ENCODE measurements at regions not wholly inside any gene's neighbourhood (a gene's known extent, or its start where the extent isn't known, plus 50 kb on each side); places are given as distances from the start of the nearest gene placed in this dataset.

DNA sequence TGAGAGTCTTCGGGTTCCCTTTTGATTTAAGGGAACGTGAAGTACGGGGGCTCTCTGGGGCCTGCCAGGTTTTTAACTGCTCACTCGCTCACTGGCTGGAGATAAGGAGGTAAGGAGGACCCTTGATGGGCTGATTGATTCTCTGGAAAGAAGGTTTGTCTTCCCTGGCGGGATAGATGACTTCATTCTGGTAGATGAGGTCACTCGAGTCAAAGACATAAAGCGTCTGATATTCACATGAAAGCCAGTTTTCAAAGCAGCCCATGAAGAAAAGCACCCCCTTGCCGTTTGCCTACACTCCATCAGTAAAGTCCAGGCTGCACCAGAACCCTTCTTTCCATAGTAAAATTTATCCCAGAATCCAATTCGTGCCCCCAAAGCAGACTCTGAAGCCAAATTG, 233.7 kb upstream of the IRX5 start:
- DNase-seq (ENCODE audit: low read depth): no peak
- in situ Hi-C loops (cut with HindIII; ENCODE audit: low pct_unique_long_range_greater_than_20kb, low sequenced_read_pairs): no loop called here

DNA sequence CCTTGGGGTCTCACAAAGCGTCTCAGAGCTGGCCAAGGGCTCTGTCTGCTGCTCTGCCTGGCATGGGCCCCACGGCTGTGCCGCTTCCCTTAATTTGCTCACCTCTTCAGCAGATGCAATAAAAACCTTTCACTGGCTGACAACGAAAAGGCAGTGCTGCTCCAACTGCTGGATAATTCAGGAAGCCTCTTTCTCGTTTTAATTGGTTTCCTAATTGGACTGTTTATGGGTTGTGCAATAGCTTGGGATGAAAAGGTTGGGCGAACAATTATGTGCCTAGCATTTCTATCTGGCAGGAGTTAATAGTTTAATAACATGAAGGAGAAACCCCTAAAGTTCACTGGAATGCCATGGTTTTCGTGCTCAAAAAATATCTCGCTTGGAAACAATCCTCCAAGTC, 234.1 kb upstream of the IRX5 start:
- no peak for DNase-seq (ENCODE audit: low read depth)
- in situ Hi-C loops (cut with HindIII; ENCODE audit: low pct_unique_long_range_greater_than_20kb, low sequenced_read_pairs): no loop called here

DNA sequence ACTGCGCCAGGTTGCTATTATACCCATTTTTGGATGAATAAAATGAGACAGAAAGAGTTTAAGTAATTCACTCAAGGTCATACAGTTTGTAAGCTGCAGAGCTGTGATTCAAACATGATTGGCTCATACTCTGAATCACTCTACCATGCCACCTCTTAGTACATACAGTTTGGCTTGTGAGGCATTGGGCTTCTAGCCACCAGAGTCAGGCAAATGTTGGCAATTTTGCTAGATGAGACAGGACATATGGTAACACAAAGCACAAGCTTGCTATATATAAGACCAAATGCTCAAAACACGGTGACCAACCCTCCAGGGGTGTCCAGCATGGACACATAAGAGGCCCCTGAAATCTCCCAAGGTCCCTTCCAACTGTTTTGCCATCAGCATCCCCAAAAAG, 236.0 kb upstream of the IRX5 start:
- in situ Hi-C loops (cut with HindIII; ENCODE audit: low pct_unique_long_range_greater_than_20kb, low sequenced_read_pairs): no loop called here
- DNase-seq (ENCODE audit: low read depth): no peak

DNA sequence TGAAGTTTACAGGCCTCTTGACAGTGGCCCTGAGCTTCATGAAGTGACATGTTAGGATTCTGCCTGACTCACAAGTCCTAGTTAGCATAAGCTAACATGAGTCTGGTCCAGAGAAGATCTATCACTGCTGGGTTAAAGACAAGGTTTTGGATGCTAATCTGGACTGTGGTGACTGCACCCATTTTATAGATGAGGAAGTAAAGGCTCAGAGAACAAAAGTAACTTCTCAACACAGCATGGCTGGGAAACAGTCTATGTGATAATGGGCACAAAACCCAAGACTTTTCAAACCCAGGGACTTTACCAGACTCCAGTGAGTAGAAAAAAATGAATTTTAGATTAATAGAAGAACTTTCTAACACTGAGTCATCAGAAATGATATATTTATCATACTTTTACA, 236.8 kb upstream of the IRX5 start:
- in situ Hi-C loops (cut with HindIII; ENCODE audit: low pct_unique_long_range_greater_than_20kb, low sequenced_read_pairs): no loop called here

DNA sequence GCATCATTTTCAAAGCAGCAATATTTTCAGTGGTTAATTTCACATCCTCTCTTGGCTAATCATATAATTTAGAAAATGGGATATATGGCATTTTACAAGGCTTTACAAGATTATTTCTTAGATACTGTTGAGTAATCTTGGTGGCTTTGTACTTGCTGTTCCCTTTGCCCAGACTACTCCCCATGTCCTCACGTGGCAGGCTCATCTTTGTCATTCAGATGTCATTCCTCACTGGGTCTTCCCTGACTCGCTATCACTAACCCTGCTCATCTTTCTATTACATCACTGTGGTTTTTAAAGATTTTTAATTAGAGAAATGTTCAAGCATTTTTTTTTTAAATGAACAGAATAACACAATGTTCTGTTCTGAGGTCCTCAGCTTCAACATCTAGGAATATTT, 240.0 kb upstream of the IRX5 start:
- no peak for DNase-seq (ENCODE audit: low read depth)
- in situ Hi-C loops (cut with HindIII; ENCODE audit: low pct_unique_long_range_greater_than_20kb, low sequenced_read_pairs): no loop called here

More for the DNA sequence above, 236.8 kb upstream of the IRX5 start:
- DNase-seq (ENCODE audit: low read depth): no peak

DNA sequence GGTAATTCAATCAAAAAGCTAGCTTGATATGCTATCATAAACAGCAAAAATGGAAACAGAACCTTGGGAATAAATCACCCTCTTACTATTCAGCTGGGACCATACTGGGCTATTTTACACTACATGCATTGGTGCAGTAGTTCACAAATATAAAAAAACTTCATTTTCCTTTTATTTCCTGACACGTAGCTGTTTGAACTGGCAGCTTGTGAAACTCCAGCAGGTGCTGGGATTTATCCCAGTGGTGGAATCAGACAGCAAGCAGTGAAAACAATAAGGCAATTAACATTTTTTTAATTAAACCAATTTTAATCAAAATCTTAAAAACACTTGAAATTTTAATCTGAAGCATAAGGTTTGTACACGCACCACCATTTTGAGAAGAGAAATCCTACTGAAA, 240.4 kb upstream of the IRX5 start:
- no peak for DNase-seq (ENCODE audit: low read depth)

DNA sequence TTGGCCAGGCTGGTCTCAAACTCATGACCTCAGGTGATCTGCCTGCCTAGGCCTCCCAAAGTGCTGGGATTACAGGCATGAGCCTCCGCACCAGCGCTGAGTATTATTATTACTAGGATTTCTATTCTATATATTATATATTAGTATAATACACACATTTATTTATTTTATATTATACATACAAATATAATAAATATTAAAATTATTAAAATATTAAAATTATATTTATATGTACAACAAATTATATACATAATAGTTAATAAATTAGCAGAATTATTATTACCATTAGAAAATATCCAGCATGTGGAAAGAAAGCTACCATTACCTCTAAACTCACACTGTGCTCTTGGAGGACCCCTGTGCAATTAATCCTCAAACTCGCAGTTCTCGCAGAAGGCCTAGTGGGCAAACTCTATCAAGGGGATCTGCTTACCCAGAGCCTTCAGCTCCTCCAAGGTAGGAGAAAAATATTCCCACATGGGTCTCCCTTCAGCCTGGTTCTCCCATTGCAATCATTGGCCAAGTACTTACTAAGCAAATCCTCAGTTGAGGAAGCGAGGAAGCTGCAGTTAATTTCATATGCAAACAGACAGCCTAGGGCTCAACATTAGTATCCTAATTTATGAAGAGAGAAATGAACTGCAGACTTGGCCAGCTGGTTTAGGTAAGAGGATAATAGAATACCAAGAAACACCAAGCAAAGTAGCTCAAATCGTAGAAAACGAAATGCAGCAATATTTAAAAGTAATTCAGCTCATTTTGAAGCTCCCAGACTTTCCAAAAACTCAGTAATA, 241.4 kb upstream of the IRX5 start:
- no peak for DNase-seq (ENCODE audit: low read depth)
- in situ Hi-C loops (cut with HindIII; ENCODE audit: low pct_unique_long_range_greater_than_20kb, low sequenced_read_pairs): no loop called here

More for the DNA sequence above, 240.4 kb upstream of the IRX5 start:
- in situ Hi-C loops (cut with HindIII; ENCODE audit: low pct_unique_long_range_greater_than_20kb, low sequenced_read_pairs): no loop called here

DNA sequence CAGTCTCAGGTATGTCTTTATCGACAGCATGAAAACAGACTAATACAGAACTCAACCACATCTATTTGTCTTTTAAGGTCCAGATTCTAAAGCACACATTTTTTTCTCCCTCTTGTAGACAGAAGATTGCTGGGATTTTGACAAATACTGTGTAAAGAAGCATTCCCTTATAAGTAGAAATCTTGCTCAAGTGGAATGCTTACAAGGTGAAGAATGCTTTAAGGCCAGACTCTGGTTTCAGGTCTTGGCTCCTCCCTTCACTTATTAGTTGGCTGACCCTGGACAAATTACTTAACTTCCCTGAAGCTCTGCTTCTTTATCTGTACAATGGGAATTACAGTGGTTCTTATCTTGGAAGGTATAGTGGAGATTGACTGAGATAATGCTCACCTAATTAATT, 242.3 kb upstream of the IRX5 start:
- in situ Hi-C loops (cut with HindIII; ENCODE audit: low pct_unique_long_range_greater_than_20kb, low sequenced_read_pairs): no loop called here
- DNase-seq (ENCODE audit: low read depth): no peak

DNA sequence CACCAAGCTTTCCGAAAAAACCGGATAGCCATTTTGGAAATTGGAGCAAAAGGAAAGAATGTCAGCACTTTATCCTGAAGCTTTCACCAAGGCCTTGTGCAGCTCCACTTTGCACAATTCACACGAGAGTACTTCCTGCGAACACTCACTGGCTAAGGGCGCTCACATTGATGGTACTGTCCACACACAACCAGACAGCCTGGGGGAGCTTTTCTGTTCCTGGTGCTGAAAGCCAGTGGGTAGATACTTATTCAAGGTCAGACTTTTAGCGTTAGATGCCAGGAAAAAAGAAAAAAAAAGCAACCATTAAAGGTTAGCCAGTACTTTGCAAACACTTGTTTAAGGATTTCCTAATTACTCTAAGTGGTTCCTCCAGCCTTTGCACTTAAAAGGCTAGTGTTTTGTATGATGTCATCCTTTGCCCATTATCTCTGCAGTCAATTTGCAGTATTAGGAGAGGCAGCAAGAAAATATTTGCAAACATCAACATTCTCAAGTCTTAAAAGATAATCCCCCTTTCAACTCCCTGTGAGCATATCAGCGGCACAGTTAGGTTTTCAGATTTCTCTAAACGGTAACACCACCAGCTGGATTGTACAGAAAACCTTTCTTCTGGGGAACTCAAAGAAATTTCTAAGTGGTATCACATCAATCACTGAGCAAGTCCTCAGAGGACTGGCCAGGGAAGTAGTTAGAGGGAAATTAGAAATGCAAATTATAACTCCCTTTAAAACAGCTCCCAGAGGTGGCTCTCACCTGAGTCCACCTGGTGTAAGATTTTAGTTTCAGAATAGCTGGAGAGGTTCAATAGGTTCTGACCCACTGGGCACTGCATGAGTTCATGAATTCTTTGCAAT, 243.4 kb upstream of the IRX5 start:
- in situ Hi-C loops (cut with HindIII; ENCODE audit: low pct_unique_long_range_greater_than_20kb, low sequenced_read_pairs): no loop called here
- no peak for DNase-seq (ENCODE audit: low read depth)

DNA sequence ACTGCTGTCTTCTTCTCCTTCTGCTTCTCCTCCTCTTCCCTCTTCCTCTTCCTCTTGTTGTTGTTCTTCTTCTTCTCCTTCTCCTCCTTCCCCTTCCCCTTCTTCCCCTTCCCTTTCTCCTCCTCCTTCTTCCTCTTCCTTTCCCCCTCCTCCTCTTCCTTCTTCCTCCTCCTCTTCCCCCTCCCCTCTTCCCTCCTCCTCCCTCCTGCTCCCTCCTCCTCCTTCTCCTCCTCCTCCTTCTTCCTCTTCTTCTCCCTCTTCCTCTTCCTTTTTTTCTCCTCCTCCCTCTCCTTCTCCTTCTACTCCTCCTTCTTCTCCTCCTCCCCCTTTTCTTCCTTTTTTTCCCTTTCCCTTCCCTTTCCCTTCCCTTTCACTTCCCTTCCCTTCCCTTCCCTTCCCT, 245.0 kb upstream of the IRX5 start:
- DNase-seq (ENCODE audit: low read depth): no peak
- in situ Hi-C loops (cut with HindIII; ENCODE audit: low pct_unique_long_range_greater_than_20kb, low sequenced_read_pairs): no loop called here

DNA sequence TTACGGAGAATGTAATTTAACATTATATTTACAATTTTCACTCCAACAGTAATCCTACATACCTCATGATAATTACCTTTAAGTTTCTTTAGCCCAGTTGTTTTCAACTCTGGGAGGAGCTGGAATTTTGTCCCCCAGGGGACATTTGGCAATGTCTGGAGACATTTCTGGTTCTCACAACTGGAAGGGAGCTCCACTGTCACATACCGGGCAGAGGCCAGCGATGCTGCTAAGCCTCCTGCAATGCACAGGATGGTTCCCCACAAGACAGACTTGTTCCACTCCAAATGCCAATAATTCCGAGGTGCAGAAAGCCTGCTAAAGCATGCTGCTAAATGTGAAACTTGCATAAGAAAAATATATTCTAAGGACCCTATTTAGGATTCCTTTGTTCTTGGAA, 251.1 kb upstream of the IRX5 start:
- in situ Hi-C loops (cut with HindIII; ENCODE audit: low pct_unique_long_range_greater_than_20kb, low sequenced_read_pairs): no loop called here
- DNase-seq (ENCODE audit: low read depth): no peak

DNA sequence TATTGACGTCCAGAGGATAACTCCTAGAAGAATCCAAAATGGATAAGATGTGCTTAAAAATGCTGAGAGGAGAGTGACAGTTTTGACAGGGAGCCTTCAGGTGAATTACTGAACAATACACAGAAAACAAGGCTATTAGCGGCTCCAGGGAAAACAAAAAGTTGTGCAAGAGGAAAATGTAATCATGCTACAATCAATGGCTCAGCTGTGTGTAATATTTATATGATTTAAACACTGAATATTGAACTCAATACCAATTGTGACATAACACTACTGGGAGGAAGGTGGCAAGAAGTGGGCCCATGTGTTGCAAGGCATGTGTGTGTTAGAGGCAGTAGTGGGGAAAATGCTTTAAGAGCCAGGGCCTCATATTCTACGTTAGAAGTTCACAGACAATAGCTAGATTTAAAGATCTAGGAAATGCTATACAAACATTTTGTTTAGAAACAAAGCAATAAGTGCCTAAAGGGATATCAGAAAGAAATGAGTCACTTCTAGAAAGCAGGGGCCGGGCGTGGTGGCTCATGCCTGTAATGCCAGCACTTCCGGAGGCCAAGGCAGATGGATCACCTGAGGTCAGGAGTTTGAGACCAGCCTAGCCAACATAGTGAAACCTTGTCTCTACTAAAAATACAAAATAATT, 253.2 kb upstream of the IRX5 start:
- DNase-seq (ENCODE audit: low read depth): no peak
- in situ Hi-C loops (cut with HindIII; ENCODE audit: low pct_unique_long_range_greater_than_20kb, low sequenced_read_pairs): no loop called here

DNA sequence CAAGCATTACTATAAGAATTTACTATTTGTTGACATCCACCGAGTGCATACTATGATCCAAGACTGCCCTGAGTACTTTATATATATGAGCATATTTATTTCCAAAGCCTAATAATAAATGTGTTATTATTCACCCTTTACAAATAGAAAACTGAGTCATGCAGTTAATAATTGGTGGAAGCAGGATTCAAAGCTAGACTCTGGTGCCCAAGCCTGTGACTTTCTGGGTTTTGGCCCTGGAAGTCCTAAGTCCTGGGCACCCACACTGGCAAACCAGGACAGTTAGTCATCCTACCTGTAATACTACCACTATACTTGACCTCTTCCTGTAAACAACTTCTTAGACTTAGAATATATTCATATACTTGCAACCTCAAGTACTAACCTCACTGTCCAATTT, 257.4 kb upstream of the IRX5 start:
- no peak for DNase-seq (ENCODE audit: low read depth)
- in situ Hi-C loops (cut with HindIII; ENCODE audit: low pct_unique_long_range_greater_than_20kb, low sequenced_read_pairs): no loop called here

DNA sequence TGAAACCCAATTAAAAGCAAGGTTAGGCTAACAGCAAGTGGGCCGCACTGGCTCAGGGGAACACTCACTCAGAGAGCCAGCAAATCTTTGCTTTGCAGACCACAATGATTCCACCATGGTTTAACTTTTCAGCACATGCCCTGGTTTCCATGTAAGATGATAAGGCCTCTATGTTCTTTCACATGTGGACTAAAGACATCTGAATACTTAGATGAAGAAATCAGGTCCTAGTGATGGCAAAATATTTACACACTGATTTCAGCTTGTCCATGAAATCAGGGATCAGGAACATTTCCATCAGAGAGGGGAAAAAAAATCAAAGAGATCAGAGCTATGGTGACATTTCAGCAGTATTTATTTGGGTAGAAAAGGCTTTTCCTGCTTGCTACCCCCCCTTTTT, 258.2 kb upstream of the IRX5 start:
- DNase-seq (ENCODE audit: low read depth): no peak
- in situ Hi-C loops (cut with HindIII; ENCODE audit: low pct_unique_long_range_greater_than_20kb, low sequenced_read_pairs): no loop called here

DNA sequence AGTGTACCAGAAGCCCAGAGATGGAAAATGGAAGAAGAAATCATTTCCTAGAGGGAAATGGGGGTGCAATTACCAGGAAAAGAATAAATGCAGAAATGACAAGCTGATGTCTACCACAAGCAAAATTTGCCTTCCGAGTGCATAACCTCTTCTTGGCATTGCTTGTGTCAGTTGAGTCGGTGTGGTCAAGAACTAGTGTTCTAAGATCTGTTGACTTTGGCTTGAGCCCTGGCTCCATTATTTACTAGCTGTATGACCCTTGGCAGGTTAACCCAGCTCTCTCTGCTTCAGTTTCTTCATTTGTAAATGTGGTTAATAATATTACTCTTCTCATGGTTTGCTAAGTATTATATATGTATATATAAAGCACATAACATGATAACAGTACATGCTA, 273.0 kb upstream of the IRX5 start:
- no peak for DNase-seq (ENCODE audit: low read depth)
- in situ Hi-C loops (cut with HindIII; ENCODE audit: low pct_unique_long_range_greater_than_20kb, low sequenced_read_pairs): no loop called here

DNA sequence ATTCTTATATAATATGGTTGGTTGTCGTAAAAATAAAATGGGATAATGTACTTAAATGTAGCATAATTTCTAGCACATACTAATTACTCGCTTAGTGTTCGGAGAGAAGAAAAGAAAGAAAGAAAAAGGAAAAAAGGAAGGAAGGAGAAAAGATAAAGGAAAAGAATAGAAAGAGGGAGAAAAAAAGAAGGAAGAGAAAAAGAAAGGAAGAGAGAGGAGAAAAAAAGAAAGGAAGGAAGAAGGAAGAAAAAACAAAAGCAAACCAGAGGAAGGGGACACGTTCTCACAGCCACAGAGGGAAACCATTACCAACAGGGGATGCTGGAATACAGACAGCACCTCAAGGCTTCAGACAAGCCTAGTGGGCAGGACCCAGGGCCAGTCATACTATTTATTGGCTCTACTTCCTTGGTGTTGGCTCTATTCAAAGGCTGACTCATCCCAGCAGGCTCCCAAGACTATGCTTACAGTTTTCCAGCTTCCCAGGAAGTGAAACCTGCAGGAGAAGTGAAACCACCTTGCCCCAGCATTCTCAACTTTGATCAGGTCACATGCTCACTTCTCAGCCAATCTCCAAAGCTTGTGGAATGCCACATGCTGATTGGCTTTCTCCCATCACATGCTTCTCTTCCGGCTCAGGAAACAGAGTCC, 273.5 kb upstream of the IRX5 start:
- peak; percentile 87 for DNase-seq (ENCODE audit: low read depth)
- in situ Hi-C loops (cut with HindIII; ENCODE audit: low pct_unique_long_range_greater_than_20kb, low sequenced_read_pairs): no loop called here

DNA sequence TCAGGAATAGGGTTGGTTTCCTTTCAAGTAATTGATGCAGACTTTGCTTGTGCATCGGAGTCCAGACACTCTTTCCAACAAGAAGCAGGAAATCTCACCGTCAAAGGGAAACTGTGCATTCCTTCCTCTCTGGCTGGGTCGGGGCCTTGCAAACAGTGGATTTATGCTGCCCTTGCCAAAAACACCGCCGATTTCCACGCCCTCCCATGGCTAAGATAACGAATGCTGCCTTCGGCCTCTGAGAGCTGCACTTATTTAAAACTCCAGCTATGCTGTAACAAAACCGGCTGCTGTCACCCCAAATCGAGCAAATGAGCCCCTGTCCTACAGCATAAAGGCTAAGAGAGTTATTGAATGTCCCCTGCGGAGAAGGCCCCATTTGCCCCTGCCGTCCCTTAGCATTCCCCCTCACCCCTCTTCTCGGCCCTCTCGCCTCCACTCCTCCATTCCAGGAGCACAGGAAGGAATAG, 275.5 kb upstream of the IRX5 start:
- in situ Hi-C loops (cut with HindIII; ENCODE audit: low pct_unique_long_range_greater_than_20kb, low sequenced_read_pairs): no loop called here
- no peak for DNase-seq (ENCODE audit: low read depth)

DNA sequence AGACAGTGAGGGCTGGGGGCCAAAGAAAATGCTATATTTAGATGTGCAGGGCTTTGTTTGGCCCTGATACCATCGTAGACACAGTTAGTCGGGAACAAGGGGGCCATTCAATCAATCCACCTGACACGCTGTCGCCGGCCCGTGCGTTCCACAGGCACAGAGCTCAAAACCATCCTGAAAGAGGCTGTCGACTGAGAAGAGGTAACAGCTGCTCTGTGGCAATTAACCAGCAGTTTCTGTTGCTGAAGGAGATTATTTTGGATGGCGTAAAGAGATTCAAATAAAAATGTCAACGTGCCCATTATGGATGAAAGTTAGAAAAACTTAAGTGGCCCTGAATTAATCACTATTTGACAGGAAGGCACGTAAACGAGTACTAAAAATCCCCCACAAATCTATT, 276.2 kb upstream of the IRX5 start:
- in situ Hi-C loops (cut with HindIII; ENCODE audit: low pct_unique_long_range_greater_than_20kb, low sequenced_read_pairs): no loop called here
- DNase-seq (ENCODE audit: low read depth): no peak

Measured in Caki2 (cell line).